ENCODE measurements at regions not wholly inside any gene's neighbourhood (a gene's known extent, or its start where the extent isn't known, plus 50 kb on each side); places are given as distances from the start of the nearest gene placed in this dataset.

DNA sequence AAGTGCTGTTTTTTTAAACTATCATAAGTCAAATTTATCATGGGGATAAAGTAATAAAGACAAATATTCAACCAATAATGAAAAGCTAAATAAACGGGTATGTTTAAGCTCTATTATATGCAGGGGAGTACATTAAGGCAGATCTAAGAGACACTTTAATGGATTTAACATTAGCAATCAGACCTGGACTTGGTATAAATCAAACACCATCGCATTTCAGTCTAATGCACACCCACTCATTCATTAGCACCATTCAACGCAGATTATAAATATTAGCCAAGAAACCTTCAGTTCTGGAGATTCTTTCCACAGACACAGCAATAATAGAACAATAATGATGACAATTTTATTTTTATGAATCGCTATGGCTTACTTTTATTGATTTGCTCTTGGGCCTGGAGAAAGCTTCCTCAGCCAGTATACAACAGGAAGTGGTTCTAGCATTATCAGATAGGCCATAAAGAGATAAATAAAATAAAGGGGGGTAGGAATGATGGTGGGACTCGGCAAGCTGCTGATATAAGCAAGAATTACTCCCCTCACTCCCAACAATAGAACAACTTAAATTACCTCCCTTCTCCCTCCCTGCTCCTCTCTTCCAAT, 172.2 kb downstream of the PSAT1 start:
- Histone ChIP-seq H3K9me3 (ENCODE audit: insufficient read depth, low read length) (no peaks in the 10 kb centered on the region), H3K9ac (ENCODE audit: low read length) (no peak overlapping the region), H3K4me3 (ENCODE audit: low read length) (no peak overlapping the region), H3K4me1 (ENCODE audit: low read length) (no peaks in the 10 kb centered on the region), H4K20me1 (ENCODE audit: insufficient read depth, low read length) (no peaks in the 10 kb centered on the region), H3K36me3 (replicated peaks; ENCODE audit: low read depth, low read length) (no peaks in the 10 kb centered on the region), H3K27me3 (ENCODE audit: low read depth, low read length) (no peaks in the 10 kb centered on the region), H3K79me2 (ENCODE audit: low read length) (no peaks in the 10 kb centered on the region), H3K27ac (ENCODE audit: low read length) (no peak overlapping the region), H2AFZ (ENCODE audit: low read depth, low read length) (no peak overlapping the region), H3K4me2 (ENCODE audit: low read length) (no peak overlapping the region)
- TF ChIP-seq EZH2phosphoT487 (IDR thresholded peaks at IDR 0.05; ENCODE audit: low read depth), result no peak
- TF ChIP-seq, protein P1, sequence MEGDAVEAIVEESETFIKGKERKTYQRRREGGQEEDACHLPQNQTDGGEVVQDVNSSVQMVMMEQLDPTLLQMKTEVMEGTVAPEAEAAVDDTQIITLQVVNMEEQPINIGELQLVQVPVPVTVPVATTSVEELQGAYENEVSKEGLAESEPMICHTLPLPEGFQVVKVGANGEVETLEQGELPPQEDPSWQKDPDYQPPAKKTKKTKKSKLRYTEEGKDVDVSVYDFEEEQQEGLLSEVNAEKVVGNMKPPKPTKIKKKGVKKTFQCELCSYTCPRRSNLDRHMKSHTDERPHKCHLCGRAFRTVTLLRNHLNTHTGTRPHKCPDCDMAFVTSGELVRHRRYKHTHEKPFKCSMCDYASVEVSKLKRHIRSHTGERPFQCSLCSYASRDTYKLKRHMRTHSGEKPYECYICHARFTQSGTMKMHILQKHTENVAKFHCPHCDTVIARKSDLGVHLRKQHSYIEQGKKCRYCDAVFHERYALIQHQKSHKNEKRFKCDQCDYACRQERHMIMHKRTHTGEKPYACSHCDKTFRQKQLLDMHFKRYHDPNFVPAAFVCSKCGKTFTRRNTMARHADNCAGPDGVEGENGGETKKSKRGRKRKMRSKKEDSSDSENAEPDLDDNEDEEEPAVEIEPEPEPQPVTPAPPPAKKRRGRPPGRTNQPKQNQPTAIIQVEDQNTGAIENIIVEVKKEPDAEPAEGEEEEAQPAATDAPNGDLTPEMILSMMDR (IDR thresholded peaks at IDR 0.05; ENCODE audit: low read depth, low read length), result no peak

DNA sequence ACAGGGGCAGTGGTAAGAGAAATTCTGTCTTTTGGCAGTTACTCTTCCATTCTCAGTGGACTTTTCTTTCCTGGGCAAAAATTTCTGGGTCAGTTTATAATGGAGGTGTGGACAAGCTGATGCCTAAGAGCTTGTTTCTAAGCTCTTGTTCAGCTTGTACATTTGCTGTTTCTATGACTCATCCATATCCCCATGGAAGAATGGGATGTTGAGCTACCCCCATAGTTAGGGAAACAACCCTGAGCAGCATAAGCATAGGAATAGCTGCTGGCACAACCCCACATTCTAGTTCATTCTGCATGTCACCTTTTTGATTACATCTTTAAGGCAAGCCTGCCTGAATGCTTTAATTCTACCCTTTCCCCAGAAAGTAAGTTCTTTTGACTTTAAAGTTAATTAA, 173.3 kb downstream of the PSAT1 start:
- H3K27ac ChIP-seq (ENCODE audit: low read length), result no peak overlapping the region
- H3K36me3 ChIP-seq (replicated peaks; ENCODE audit: low read depth, low read length), result no peaks in the 10 kb centered on the region
- no peaks in the 10 kb centered on the region for H4K20me1 ChIP-seq (ENCODE audit: insufficient read depth, low read length)
- H3K9ac ChIP-seq (ENCODE audit: low read length), result no peak overlapping the region
- no peak overlapping the region for H2AFZ ChIP-seq (ENCODE audit: low read depth, low read length)
- H3K4me3 ChIP-seq (ENCODE audit: low read length), result no peak overlapping the region
- no peaks in the 10 kb centered on the region for H3K79me2 ChIP-seq (ENCODE audit: low read length)
- H3K9me3 ChIP-seq (ENCODE audit: insufficient read depth, low read length), result no peaks in the 10 kb centered on the region
- TF ChIP-seq, protein P1 (IDR thresholded peaks at IDR 0.05; ENCODE audit: low read depth, low read length), result no peak
- no peak for TF ChIP-seq EZH2phosphoT487 (IDR thresholded peaks at IDR 0.05; ENCODE audit: low read depth)
- H3K4me1 ChIP-seq (ENCODE audit: low read length), result no peaks in the 10 kb centered on the region
- no peak overlapping the region for H3K4me2 ChIP-seq (ENCODE audit: low read length)
- H3K27me3 ChIP-seq (ENCODE audit: low read depth, low read length), result no peaks in the 10 kb centered on the region

GRCh38 chr9:78470741-78471140, 173.8 kb downstream of the PSAT1 start:
- Histone ChIP-seq H3K9me3 (ENCODE audit: insufficient read depth, low read length) (no peaks in the 10 kb centered on the region), H3K4me3 (ENCODE audit: low read length) (no peak overlapping the region), H2AFZ (ENCODE audit: low read depth, low read length) (no peak overlapping the region), H3K4me1 (ENCODE audit: low read length) (no peaks in the 10 kb centered on the region), H3K79me2 (ENCODE audit: low read length) (no peaks in the 10 kb centered on the region), H3K36me3 (replicated peaks; ENCODE audit: low read depth, low read length) (no peaks in the 10 kb centered on the region), H3K9ac (ENCODE audit: low read length) (no peak overlapping the region), H4K20me1 (ENCODE audit: insufficient read depth, low read length) (no peaks in the 10 kb centered on the region), H3K4me2 (ENCODE audit: low read length) (no peak overlapping the region), H3K27ac (ENCODE audit: low read length) (no peak overlapping the region), H3K27me3 (ENCODE audit: low read depth, low read length) (no peaks in the 10 kb centered on the region)
- TF ChIP-seq, protein P1 (IDR thresholded peaks at IDR 0.05; ENCODE audit: low read depth, low read length), result no peak
- no peak for TF ChIP-seq EZH2phosphoT487 (IDR thresholded peaks at IDR 0.05; ENCODE audit: low read depth)

- no peaks in the 10 kb centered on the region for H3K9me3 ChIP-seq (ENCODE audit: insufficient read depth, low read length)
- no peak overlapping the region for H3K4me3 ChIP-seq (ENCODE audit: low read length)
- no peaks in the 10 kb centered on the region for H4K20me1 ChIP-seq (ENCODE audit: insufficient read depth, low read length)
- no peak overlapping the region for H3K4me2 ChIP-seq (ENCODE audit: low read length)
- H3K79me2 ChIP-seq (ENCODE audit: low read length), result no peaks in the 10 kb centered on the region
- H3K27me3 ChIP-seq (ENCODE audit: low read depth, low read length), result no peaks in the 10 kb centered on the region
- H2AFZ ChIP-seq (ENCODE audit: low read depth, low read length), result no peak overlapping the region
- TF ChIP-seq, protein P1 (IDR thresholded peaks at IDR 0.05; ENCODE audit: low read depth, low read length), result no peak
- no peaks in the 10 kb centered on the region for H3K4me1 ChIP-seq (ENCODE audit: low read length)
- H3K27ac ChIP-seq (ENCODE audit: low read length), result no peak overlapping the region
- H3K9ac ChIP-seq (ENCODE audit: low read length), result no peak overlapping the region
- H3K36me3 ChIP-seq (replicated peaks; ENCODE audit: low read depth, low read length), result no peaks in the 10 kb centered on the region
Measured at GRCh38 chr9:78472111-78472510, 175.2 kb downstream of the PSAT1 start.
